ENCODE measurements at regions not wholly inside any gene's neighbourhood (a gene's known extent, or its start where the extent isn't known, plus 50 kb on each side); places are given as distances from the start of the nearest gene placed in this dataset.

GRCh38 chr2:56871644-56872043, 687.9 kb downstream of the CCDC85A start:
- DNase-seq (ENCODE audit: low spot score in 2 of 2): no peak
- peaks cover 16 to 18% of the 10 kb centered on the region in 2 donors for H3K9me3 Mint-ChIP-seq
- no peak for ATAC-seq
- no peak overlapping the region for H3K27ac Mint-ChIP-seq
- H3K36me3 Mint-ChIP-seq: peaks cover 0 to 8% of the 10 kb centered on the region in 2 donors

- H3K27ac Mint-ChIP-seq: no peak overlapping the region
- ATAC-seq (no peak), DNase-seq (ENCODE audit: low spot score in 2 of 2) (no peak)
- H3K36me3 Mint-ChIP-seq: peaks cover 0 to 8% of the 10 kb centered on the region in 2 donors
- H3K9me3 Mint-ChIP-seq: peaks cover 30% of the 10 kb centered on the region in 2 donors
Observed at GRCh38 chr2:56874717-56875116, 690.9 kb downstream of the CCDC85A start.

- ATAC-seq (no peak), DNase-seq (ENCODE audit: low spot score in 2 of 2) (no peak)
- H3K9me3 Mint-ChIP-seq: peaks cover 0 to 8% of the 10 kb centered on the region in 2 donors
- H3K36me3 Mint-ChIP-seq: no peaks in the 10 kb centered on the region
- H3K27ac Mint-ChIP-seq: no peak overlapping the region
Observed at GRCh38 chr2:56889738-56890137, 705.9 kb downstream of the CCDC85A start.

GRCh38 chr2:56892382-56892781, 708.6 kb downstream of the CCDC85A start:
- no peak for ATAC-seq
- Mint-ChIP-seq H3K36me3 (no peaks in the 10 kb centered on the region), H3K27ac (no peak overlapping the region), H3K9me3 (peaks cover 3% of the 10 kb centered on the region in 2 donors)
- no peak for DNase-seq (ENCODE audit: low spot score in 2 of 2)

GRCh38 chr2:56898986-56899385, 715.2 kb downstream of the CCDC85A start:
- Mint-ChIP-seq H3K27ac (no peak overlapping the region), H3K9me3 (peaks cover 5 to 8% of the 10 kb centered on the region in 2 donors), H3K36me3 (no peaks in the 10 kb centered on the region)
- DNase-seq (ENCODE audit: low spot score in 2 of 2) (no peak), ATAC-seq (no peak)

GRCh38 chr2:56912490-56912889, 728.7 kb downstream of the CCDC85A start:
- no peak for DNase-seq (ENCODE audit: low spot score in 2 of 2)
- peaks cover 13 to 19% of the 10 kb centered on the region in 2 donors for H3K9me3 Mint-ChIP-seq
- no peak for ATAC-seq
- H3K36me3 Mint-ChIP-seq: peaks cover 0 to 11% of the 10 kb centered on the region in 2 donors
- H3K27ac Mint-ChIP-seq: no peak overlapping the region

- peaks cover 0 to 11% of the 10 kb centered on the region in 2 donors for H3K36me3 Mint-ChIP-seq
- DNase-seq (ENCODE audit: low spot score in 2 of 2) (no peak), ATAC-seq (no peak)
- H3K27ac Mint-ChIP-seq: no peak overlapping the region
- peaks cover 17 to 23% of the 10 kb centered on the region in 2 donors for H3K9me3 Mint-ChIP-seq
Observed at GRCh38 chr2:56918790-56919189, 735.0 kb downstream of the CCDC85A start.

GRCh38 chr2:56933976-56934375, 750.2 kb downstream of the CCDC85A start:
- Mint-ChIP-seq H3K27ac (no peak overlapping the region), H3K9me3 (peaks cover 14 to 16% of the 10 kb centered on the region in 2 donors), H3K36me3 (no peaks in the 10 kb centered on the region)
- no peak for ATAC-seq
- no peak for DNase-seq (ENCODE audit: low spot score in 2 of 2)

- H3K36me3 Mint-ChIP-seq: no peaks in the 10 kb centered on the region
- no peak overlapping the region for H3K27ac Mint-ChIP-seq
- peaks cover 7 to 8% of the 10 kb centered on the region in 2 donors for H3K9me3 Mint-ChIP-seq
- ATAC-seq (no peak), DNase-seq (ENCODE audit: low spot score in 2 of 2) (no peak)
Observed at GRCh38 chr2:56934866-56935265, 751.1 kb downstream of the CCDC85A start.

- DNase-seq (ENCODE audit: low spot score in 2 of 2) (no peak), ATAC-seq (no peak)
- Mint-ChIP-seq H3K27ac (no peak overlapping the region), H3K9me3 (peaks cover 15 to 17% of the 10 kb centered on the region in 2 donors), H3K36me3 (no peaks in the 10 kb centered on the region)
Observed at GRCh38 chr2:56940054-56940453, 756.3 kb downstream of the CCDC85A start.

GRCh38 chr2:56952871-56953270, 769.1 kb downstream of the CCDC85A start:
- no peak overlapping the region for H3K27ac Mint-ChIP-seq
- peaks cover 20 to 44% of the 10 kb centered on the region in 2 donors for H3K9me3 Mint-ChIP-seq
- ATAC-seq: no peak
- H3K36me3 Mint-ChIP-seq: no peaks in the 10 kb centered on the region
- no peak for DNase-seq (ENCODE audit: low spot score in 2 of 2)

GRCh38 chr2:56960581-56960980, 776.8 kb downstream of the CCDC85A start:
- H3K36me3 Mint-ChIP-seq: peaks cover 0 to 5% of the 10 kb centered on the region in 2 donors
- DNase-seq (ENCODE audit: low spot score in 2 of 2) (no peak), ATAC-seq (no peak)
- peaks cover 12 to 17% of the 10 kb centered on the region in 2 donors for H3K9me3 Mint-ChIP-seq
- H3K27ac Mint-ChIP-seq: no peak overlapping the region

GRCh38 chr2:56962673-56963072, 778.9 kb downstream of the CCDC85A start:
- H3K27ac Mint-ChIP-seq: no peak overlapping the region
- ATAC-seq (no peak), DNase-seq (ENCODE audit: low spot score in 2 of 2) (no peak)
- peaks cover 0 to 5% of the 10 kb centered on the region in 2 donors for H3K36me3 Mint-ChIP-seq
- peaks cover 4 to 8% of the 10 kb centered on the region in 2 donors for H3K9me3 Mint-ChIP-seq

- Mint-ChIP-seq H3K27ac (no peak overlapping the region), H3K36me3 (no peaks in the 10 kb centered on the region), H3K9me3 (peaks cover 7 to 14% of the 10 kb centered on the region in 2 donors)
- DNase-seq (ENCODE audit: low spot score in 2 of 2) (no peak), ATAC-seq (no peak)
Observed at GRCh38 chr2:56969513-56969912, 785.7 kb downstream of the CCDC85A start.

GRCh38 chr2:56971383-56971974, 787.7 kb downstream of the CCDC85A start:
- DNase-seq (ENCODE audit: low spot score in 2 of 2): no peak
- peaks cover 7 to 14% of the 10 kb centered on the region in 2 donors for H3K9me3 Mint-ChIP-seq
- H3K27ac Mint-ChIP-seq: no peak overlapping the region
- no peak for ATAC-seq
- H3K36me3 Mint-ChIP-seq: no peaks in the 10 kb centered on the region

GRCh38 chr2:56981554-56981953, 797.8 kb downstream of the CCDC85A start:
- DNase-seq (ENCODE audit: low spot score in 2 of 2): no peak
- Mint-ChIP-seq H3K27ac (no peak overlapping the region), H3K9me3 (peaks cover 30 to 31% of the 10 kb centered on the region in 2 donors), H3K36me3 (peaks cover 0 to 10% of the 10 kb centered on the region in 2 donors)
- no peak for ATAC-seq

GRCh38 chr2:56985609-56986008, 801.8 kb downstream of the CCDC85A start:
- peaks cover 17 to 19% of the 10 kb centered on the region in 2 donors for H3K9me3 Mint-ChIP-seq
- ATAC-seq: no peak
- no peak for DNase-seq (ENCODE audit: low spot score in 2 of 2)
- H3K27ac Mint-ChIP-seq: no peak overlapping the region
- peaks cover 0 to 6% of the 10 kb centered on the region in 2 donors for H3K36me3 Mint-ChIP-seq

- H3K27ac Mint-ChIP-seq: no peak overlapping the region
- ATAC-seq (no peak), DNase-seq (ENCODE audit: low spot score in 2 of 2) (no peak)
- peaks cover 19 to 23% of the 10 kb centered on the region in 2 donors for H3K9me3 Mint-ChIP-seq
- peaks cover 0 to 13% of the 10 kb centered on the region in 2 donors for H3K36me3 Mint-ChIP-seq
Observed at GRCh38 chr2:57022496-57022895, 838.7 kb downstream of the CCDC85A start.

All from activated naive CD4-positive, alpha-beta T cell treated with anti-CD3 and anti-CD28 coated beads, Interleukin-2, amount 50 U/mL, for 72 hours (primary cell).